Activated CD4-positive, alpha-beta T cell treated with anti-CD3 and anti-CD28 coated beads for 36 hours (primary cell): ENCODE measurements at regions not wholly inside any gene's neighbourhood (a gene's known extent, or its start where the extent isn't known, plus 50 kb on each side); places are given as distances from the start of the nearest gene placed in this dataset.

ENCODE experiments used
- ATAC-seq: fragments of 200-7000 bp; cut with Tn5 transposase; one replicate; pipeline ENCODE4 v1.10.0; 2021; ENCODE audit warnings: mild to moderate bottlenecking, moderate library complexity
- CTCF ChIA-PET: fragments of 350-600 bp; sonication (Branson Sonifier 250); formaldehyde crosslinking; loops from one replicate; lab custom pipeline; 2021; ENCODE audit warnings: antibody characterized with exemption; lab: Charles Lee
- POLR2A ChIA-PET: fragments of 350-600 bp; sonication (Branson Sonifier 250); formaldehyde crosslinking; loops from one replicate; lab custom pipeline; 2021; ENCODE audit warnings: antibody characterized with exemption, inconsistent platforms; lab: Charles Lee
- DNase-seq: peaks from one replicate; pipeline ENCODE4 v3.0.0-alpha.2; 2020
- H3K27ac Mint-ChIP-seq: one replicate; pipeline ENCODE4 v1.8.0; 2021; ENCODE audit warnings: mixed read lengths
- H3K27me3 Mint-ChIP-seq: one replicate; pipeline ENCODE4 v1.8.0; 2021; ENCODE audit warnings: mixed read lengths
- H3K36me3 Mint-ChIP-seq: one replicate; pipeline ENCODE4 v1.8.0; 2021; ENCODE audit warnings: low read depth, mixed read lengths
- H3K4me1 Mint-ChIP-seq: one replicate; pipeline ENCODE4 v1.8.0; 2021; ENCODE audit warnings: mixed read lengths
- H3K4me3 Mint-ChIP-seq: one replicate; pipeline ENCODE4 v1.8.0; 2021; ENCODE audit warnings: mild to moderate bottlenecking, moderate library complexity, mixed read lengths
- H3K9me3 Mint-ChIP-seq: one replicate; pipeline ENCODE4 v1.8.0; 2021; ENCODE audit warnings: low read depth, mixed read lengths
- intact Hi-C, 2 experiments: fragments of 100-400 bp; cut with DNase I in 1 of 2; cut with micrococcal nuclease in 1 of 2; formaldehyde crosslinking; loops; one replicate each; pipeline versions ENCODE4 v1.14.2 to v1.15.1; 2022 to 2024; cut with DNase I, micrococcal nuclease

DNA sequence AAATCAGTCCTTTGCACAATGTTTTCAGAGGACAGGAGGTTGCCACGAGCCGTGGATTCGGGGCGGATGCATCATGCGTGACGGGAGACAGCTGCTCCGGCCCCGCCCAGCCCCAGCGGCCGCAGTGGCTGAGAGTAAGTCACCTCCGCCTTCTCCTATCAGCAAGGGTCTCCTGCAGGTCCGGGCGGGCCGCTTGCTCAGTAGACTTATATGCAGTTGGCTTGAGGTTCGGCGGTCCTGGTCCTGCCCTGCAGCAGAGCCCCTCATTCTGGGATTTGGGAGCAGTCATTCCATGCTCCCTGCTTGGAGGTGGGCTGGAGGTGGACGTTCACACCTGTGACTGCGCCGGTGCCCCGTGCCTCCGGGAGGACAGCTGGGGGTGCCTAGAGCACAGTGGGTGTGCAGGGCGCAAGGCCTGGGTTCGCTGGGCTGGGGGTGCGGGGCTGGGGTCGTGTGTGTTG, 86.3 kb upstream of the ADRA2C start:
- H3K27ac Mint-ChIP-seq, result no peak overlapping the region
- ATAC-seq, result no peak
- no peak overlapping the region for H3K4me3 Mint-ChIP-seq
- ChIA-PET CTCF (no interaction called here), POLR2A (no interaction called here)
- H3K27me3 Mint-ChIP-seq, result peaks cover 3% of the 10 kb centered on the region
- no peaks in the 10 kb centered on the region for H3K36me3 Mint-ChIP-seq
- no peaks in the 10 kb centered on the region for H3K9me3 Mint-ChIP-seq
- no peaks in the 10 kb centered on the region for H3K4me1 Mint-ChIP-seq
- DNase-seq, result no peak
- intact Hi-C loops, result no loop called here

DNA sequence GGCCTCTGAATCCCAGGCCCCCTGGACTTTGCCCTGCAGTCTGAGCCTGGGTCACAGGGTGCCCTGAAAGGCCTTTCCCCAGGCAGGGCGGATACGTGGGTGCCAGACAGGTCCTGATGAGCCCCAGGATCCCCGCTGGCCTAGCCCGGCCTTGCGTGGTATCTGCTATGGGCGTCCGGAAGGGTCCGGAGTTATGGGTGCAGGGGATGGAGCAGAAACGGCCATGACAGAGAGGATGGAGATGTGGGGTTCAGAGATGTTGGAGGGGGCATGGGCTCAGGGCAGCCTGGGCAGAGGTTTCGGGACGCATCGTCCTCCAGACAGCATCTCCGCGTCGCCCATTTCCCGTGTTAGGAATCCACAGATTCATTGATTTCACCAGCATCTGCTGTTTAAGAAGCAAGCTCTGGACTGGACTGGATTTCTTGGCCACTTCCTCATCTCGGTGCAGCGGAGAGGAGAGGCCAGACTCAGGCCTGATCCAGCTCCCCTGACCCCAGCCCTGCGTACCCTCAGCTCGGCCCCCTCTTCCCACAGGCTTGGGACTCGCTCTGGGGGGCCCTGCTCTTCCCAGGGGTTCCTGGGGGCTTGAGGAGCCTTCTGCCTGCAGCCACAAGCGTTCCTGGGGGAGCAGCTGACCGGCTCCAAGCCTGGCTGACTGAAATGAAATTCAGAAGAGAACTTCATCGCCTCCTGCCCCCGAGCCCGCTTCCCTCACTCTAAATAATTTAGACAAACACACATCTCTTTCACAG, 86.9 kb upstream of the ADRA2C start:
- H3K4me1 Mint-ChIP-seq, result no peaks in the 10 kb centered on the region
- peaks cover 3% of the 10 kb centered on the region for H3K27me3 Mint-ChIP-seq
- CTCF ChIA-PET, result no interaction called here
- DNase-seq (no peak), ATAC-seq (no peak)
- intact Hi-C loops, result no loop called here
- H3K9me3 Mint-ChIP-seq, result no peaks in the 10 kb centered on the region
- no peaks in the 10 kb centered on the region for H3K36me3 Mint-ChIP-seq
- H3K27ac Mint-ChIP-seq, result no peak overlapping the region
- POLR2A ChIA-PET, result no interaction called here
- no peak overlapping the region for H3K4me3 Mint-ChIP-seq

DNA sequence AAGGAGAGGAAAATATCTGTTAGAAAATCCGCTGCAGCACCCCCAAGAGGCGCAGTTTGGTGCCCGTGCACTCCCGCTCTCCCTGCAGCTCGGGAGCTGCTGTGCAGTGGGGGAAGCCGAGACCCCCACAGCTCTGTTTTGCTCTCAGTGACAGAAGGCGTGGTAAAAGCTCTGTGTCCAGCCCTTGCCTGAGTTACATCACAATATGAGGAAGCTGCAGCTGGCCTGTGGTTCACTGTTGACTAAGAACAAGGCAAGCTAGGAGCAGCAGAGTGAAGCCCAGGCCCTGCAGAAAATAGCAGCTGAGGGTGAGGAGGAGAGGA, 88.5 kb upstream of the ADRA2C start:
- H3K9me3 Mint-ChIP-seq, result no peaks in the 10 kb centered on the region
- DNase-seq, result no peak
- no peak overlapping the region for H3K4me3 Mint-ChIP-seq
- ChIA-PET CTCF (no interaction called here), POLR2A (no interaction called here)
- no peaks in the 10 kb centered on the region for H3K4me1 Mint-ChIP-seq
- intact Hi-C loops, result no loop called here
- no peak overlapping the region for H3K27ac Mint-ChIP-seq
- no peak for ATAC-seq
- no peaks in the 10 kb centered on the region for H3K36me3 Mint-ChIP-seq
- H3K27me3 Mint-ChIP-seq, result peaks cover 3% of the 10 kb centered on the region

DNA sequence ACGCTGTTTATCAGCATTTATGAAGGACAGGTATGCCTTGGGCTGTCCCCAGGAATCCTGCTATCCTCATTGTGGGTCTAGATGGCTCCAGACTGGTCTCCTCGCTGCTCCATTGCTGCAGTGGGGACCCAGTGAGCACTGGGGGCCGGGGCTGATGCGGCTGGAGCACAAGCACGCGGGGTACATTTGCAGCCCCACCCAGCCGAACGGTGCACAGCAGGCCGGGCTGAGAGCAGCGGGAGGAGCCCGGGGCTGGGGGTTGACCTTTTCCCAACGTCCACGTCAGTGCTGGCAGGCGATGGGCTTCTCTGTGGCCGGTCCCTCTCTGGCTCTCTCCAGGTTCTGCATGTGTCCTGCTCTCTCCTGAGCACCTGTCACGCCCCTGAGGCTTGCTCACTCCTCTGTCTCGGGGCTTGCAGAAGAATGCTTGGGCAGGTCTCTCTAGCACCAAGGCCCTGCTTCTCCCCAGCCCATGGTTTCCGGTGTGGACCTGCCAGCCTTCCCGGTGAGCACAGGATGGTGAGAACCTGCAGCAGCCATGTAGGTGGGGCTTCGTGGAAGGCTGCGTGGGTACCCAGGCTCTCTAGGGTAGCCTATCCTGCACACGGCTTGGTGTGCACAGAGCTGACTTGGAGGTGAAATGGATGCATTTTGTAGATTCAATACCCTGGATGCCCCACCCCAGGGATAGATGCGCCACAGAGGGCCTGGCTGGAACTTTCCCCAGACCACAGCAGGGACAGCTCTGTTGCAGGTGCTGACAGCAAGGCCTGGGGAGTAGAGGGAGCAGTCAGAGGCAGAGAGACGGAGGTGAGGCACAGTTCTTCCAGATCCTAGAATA, 89.1 kb upstream of the ADRA2C start:
- Mint-ChIP-seq H3K27me3 (peaks cover 3% of the 10 kb centered on the region), H3K27ac (no peak overlapping the region), H3K4me1 (no peaks in the 10 kb centered on the region), H3K9me3 (peaks cover 3% of the 10 kb centered on the region), H3K36me3 (no peaks in the 10 kb centered on the region), H3K4me3 (no peak overlapping the region)
- ATAC-seq (no peak), DNase-seq (no peak)
- ChIA-PET CTCF (no interaction called here), POLR2A (no interaction called here)
- intact Hi-C loops, result no loop called here

DNA sequence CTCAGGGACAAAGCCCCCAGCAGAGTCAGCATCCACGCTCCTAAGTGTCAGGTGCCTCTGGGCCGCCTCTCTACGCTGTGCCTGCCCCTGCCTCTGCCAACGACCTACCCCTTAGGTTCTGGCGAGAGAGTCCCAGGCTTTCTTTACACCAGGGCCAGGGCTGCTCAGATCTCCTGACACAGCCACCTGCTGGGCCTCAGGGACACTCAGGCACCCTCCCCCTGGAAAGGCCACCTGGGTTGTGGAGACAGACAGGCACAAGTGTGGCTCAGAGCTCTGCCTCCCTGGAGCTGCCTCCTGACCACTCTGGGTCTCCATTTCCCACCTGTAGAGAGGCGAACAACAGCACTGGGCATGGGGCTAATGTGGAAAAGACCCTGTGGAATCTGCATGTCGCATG, 90.0 kb upstream of the ADRA2C start:
- no peaks in the 10 kb centered on the region for H3K36me3 Mint-ChIP-seq
- ATAC-seq, result no peak

DNA sequence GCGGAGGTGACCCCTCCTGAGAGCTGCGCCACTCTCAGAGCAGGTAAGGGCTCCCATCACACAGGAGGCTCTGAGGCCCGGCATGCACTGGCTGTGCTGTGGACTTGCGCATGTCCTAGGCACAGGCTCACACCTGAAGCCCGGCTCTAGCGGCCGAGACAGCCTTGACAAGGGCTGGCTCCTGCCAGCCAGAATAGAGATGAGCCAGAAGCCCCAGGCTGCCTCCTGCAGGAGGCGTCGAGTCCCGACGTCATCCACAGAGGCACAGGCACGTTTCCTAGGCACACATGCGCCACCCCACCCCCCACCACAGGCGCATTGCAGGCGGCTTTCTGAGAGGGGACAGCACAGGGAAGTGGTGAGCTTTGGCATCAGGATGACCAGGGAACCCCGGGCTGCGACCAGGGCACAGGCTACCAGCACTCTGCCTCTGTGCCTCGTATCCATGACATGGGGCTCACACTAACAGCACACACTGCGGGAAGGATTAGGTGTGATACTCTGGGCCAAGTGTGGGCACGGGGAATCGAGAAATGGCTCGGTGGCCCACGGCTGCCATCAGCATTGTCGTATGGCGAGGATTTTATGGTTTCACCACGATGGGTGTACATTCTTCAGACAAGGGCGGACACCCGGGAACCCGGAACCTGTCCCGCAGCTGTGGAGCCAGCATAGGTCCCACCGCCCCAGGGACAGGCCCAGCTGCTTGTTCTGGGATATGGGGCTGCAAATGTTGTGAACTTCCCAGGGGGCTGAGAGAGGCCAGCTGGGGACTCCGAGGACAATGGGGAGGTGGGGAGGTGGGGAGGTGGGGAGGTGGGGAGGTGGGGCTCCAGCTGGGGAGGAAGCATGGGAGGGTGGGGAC, 90.7 kb upstream of the ADRA2C start:
- Mint-ChIP-seq H3K4me1 (no peaks in the 10 kb centered on the region), H3K36me3 (no peaks in the 10 kb centered on the region), H3K4me3 (no peak overlapping the region), H3K27ac (no peak overlapping the region), H3K27me3 (peaks cover 3% of the 10 kb centered on the region), H3K9me3 (peaks cover 3% of the 10 kb centered on the region)
- DNase-seq (no peak), ATAC-seq (no peak)
- POLR2A ChIA-PET, result no interaction called here
- intact Hi-C loops, result no loop called here
- CTCF ChIA-PET, result no interaction called here

More for the DNA sequence above, 90.0 kb upstream of the ADRA2C start:
- Mint-ChIP-seq H3K9me3 (peaks cover 3% of the 10 kb centered on the region), H3K4me3 (no peak overlapping the region), H3K27me3 (peaks cover 3% of the 10 kb centered on the region), H3K27ac (no peak overlapping the region), H3K4me1 (no peaks in the 10 kb centered on the region)
- POLR2A ChIA-PET, result no interaction called here
- DNase-seq, result no peak
- CTCF ChIA-PET, result no interaction called here
- intact Hi-C loops, result no loop called here

DNA sequence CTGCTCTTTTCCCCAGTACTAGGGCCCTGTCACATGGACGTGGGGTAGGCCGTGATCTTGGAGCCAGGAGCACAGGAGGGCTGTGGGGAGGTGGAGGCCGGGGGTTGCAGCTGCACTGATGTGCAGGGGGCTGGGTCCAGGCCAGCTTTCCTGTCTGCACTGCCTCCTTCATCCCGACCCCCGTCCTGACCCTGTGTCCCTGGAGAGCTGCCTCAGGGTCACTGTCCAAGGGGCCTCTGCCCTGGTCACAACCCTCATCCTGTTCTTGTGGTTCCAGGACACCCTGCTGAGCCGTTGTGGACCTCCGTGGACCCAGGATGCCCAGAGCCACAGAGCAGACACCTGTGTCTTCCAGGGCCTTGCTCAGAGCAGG, 91.7 kb upstream of the ADRA2C start:
- POLR2A ChIA-PET, result no interaction called here
- CTCF ChIA-PET, result no interaction called here
- ATAC-seq (no peak), DNase-seq (no peak)
- Mint-ChIP-seq H3K27me3 (peaks cover 3% of the 10 kb centered on the region), H3K36me3 (no peaks in the 10 kb centered on the region), H3K9me3 (peaks cover 3% of the 10 kb centered on the region), H3K27ac (no peak overlapping the region), H3K4me1 (no peaks in the 10 kb centered on the region), H3K4me3 (no peak overlapping the region)
- intact Hi-C loops, result no loop called here

DNA sequence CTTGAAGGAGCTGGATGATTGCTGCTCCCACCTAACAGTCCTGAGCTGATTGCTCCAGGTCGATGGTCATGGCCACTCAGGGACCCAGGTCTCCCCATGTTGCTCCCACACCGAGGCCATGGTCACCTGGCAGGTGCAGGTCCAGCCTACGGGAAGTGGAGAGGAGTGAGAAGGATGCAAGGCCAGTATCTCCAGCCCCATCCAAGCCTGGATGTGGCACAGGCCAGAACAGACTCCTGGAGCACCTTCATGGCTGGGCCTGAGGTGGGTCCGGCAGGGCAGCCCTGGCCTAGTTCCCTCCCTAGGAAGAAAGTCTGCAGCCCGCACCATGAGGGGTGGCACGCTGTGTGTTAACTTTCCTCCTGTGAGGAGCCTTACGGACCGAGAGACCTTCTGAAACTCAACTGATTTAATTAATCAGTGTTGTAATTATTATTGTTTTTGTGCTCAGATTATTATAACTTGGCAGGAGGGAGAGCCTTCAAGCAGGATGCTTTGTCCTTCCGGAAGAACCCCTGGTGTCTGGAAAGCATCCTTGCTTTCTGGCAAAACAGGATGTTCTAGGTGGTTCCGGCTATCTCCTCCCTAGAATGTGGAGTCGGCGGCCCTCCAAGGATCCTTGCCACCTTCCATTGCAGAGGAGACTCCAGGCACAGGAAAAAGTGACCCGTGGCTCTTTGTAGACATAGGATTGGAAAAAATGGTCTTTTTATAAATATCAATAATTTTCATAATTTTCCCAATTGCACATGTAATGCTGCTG, 92.3 kb upstream of the ADRA2C start:
- no peaks in the 10 kb centered on the region for H3K4me1 Mint-ChIP-seq
- H3K27ac Mint-ChIP-seq, result no peak overlapping the region
- peaks cover 3% of the 10 kb centered on the region for H3K27me3 Mint-ChIP-seq
- H3K36me3 Mint-ChIP-seq, result no peaks in the 10 kb centered on the region
- H3K4me3 Mint-ChIP-seq, result no peak overlapping the region
- ChIA-PET POLR2A (no interaction called here), CTCF (no interaction called here)
- intact Hi-C loops, result no loop called here
- H3K9me3 Mint-ChIP-seq, result peaks cover 3% of the 10 kb centered on the region
- no peak for DNase-seq
- ATAC-seq, result no peak

DNA sequence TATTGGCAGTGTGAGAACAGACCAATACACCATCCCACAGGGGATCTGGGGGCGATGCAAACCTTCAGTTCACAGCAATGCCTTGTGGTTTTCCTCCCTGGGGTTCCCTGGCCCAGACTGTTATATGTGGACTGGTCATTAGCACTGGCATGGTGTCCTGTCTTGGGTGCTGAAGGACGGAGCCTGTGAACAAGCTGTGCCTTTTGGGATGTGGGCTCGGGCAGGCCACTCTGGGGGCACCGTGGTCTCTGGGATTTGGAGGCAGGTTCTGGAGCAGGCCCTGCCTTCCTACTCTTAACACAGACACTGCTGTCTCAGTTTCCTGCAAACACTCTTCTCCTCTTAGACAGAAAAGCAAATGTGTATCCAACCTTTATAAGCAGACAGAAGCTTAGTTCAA, 93.0 kb upstream of the ADRA2C start:
- Mint-ChIP-seq H3K36me3 (no peaks in the 10 kb centered on the region), H3K27ac (no peak overlapping the region), H3K4me3 (no peak overlapping the region), H3K4me1 (no peaks in the 10 kb centered on the region), H3K9me3 (peaks cover 3% of the 10 kb centered on the region), H3K27me3 (peaks cover 3% of the 10 kb centered on the region)
- ChIA-PET CTCF (no interaction called here), POLR2A (interaction anchor here (0.7 kb wide), 1 partner anchor 38 kb away, joined by 7 read pairs; no protein-coding TSS in a partner anchor)
- intact Hi-C loops, result no loop called here
- no peak for DNase-seq
- no peak for ATAC-seq

DNA sequence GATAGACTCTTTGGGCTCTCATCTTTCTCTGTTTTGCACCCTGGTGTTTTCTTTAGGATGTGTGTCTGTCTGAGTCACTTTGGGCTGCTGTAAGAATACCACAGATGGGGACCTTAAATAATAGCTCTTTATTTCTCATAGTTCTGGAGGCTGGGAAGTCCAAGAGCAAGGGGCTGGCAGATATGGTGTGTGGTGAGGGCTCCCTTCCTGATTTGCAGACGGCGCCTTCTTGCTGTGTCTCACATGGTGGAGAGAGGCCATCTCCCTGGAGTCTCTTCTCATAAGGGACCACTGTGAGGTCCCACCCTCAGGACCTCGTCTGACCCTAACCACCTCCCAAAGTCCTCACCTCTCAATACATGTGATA, 93.7 kb upstream of the ADRA2C start:
- ChIA-PET CTCF (no interaction called here), POLR2A (interaction anchor here (0.7 kb wide), 1 partner anchor 37 kb away, joined by 7 read pairs; no protein-coding TSS in a partner anchor)
- DNase-seq (no peak), ATAC-seq (no peak)
- intact Hi-C loops, result no loop called here
- H3K4me3 Mint-ChIP-seq, result no peak overlapping the region
- no peaks in the 10 kb centered on the region for H3K36me3 Mint-ChIP-seq
- peaks cover 4% of the 10 kb centered on the region for H3K9me3 Mint-ChIP-seq
- H3K4me1 Mint-ChIP-seq, result no peaks in the 10 kb centered on the region
- peaks cover 3% of the 10 kb centered on the region for H3K27me3 Mint-ChIP-seq
- H3K27ac Mint-ChIP-seq, result no peak overlapping the region
